ENCODE measurements at regions not wholly inside any gene's neighbourhood (a gene's known extent, or its start where the extent isn't known, plus 50 kb on each side); places are given as distances from the start of the nearest gene placed in this dataset.

DNA sequence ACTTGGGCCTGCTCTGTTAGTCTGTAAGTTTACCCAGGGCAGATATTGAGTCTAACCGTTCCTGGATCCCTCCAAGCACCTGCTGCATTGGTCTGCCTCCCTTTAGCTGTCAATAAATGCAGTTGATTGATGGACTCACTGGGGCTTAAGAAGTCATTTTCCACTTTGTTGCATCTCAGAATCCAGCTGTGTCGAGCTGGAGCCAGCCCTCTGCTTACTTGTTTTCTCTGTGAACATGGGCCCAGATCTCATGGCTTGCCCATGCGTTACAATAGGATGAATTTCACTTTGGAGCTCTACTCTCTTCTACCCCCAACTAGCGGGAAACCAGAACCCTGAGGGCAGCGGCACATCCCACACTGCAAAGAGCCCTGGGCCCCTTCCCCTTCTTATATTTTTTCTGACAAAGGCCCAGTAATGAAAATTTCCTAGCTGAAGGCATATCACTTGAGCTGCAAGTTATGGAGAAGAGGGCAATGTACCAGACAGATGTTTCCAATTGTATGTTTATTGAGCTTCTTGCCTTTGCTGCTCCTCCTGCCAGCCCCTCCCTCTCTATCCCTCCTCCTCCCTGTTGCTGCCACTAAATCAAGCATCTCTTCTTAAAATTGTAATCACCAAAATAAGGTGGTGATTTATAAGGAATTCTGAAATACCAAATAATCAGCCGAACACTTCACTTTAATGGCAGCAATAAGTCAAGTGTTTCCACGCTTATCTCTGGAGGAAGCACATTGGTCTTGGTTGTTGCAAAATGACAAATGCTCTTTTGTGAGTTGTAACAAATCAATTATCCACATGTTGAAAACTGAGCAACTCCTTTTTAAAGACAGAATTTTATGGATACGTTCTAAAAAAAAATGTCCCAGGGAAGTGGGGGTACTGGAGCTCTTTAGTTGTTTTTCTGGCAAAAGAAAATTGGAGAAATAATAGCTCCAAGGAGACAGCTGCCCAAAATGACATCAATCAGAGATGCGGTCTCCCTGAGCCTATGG lies 212.3 kb upstream of the ZBED5 start:
- Histone ChIP-seq H3K36me3 (ENCODE audit: insufficient read depth, low read length) (no peaks in the 10 kb centered on the region), H3K4me1 (ENCODE audit: insufficient read depth, low read length) (no peaks in the 10 kb centered on the region), H3K4me3 (ENCODE audit: low read length in 2 of 2) (no peak overlapping the region), H3K27ac (ENCODE audit: low read depth, low read length) (no peak overlapping the region), H3K9me3 (ENCODE audit: control insufficient read depth in 1 of 2, low read length in 2 of 2) (no peaks in the 10 kb centered on the region), H3K27me3 (ENCODE audit: insufficient read depth, low read length) (no peaks in the 10 kb centered on the region)
- H3K27ac Mint-ChIP-seq: no peak overlapping the region
- POLR2A ChIA-PET (ENCODE audit: partially characterized antibody): no interaction called here
- H3K9me3 Mint-ChIP-seq: peaks cover 0 to 1% (median 0%) of the 10 kb centered on the region in 8 donors
- no peak for DNase-seq
- CTCF ChIA-PET (ENCODE audit: partially characterized antibody): interaction anchor here (2.3 kb wide), 1 partner anchor 42 kb away, joined by 10 read pairs; no protein-coding TSS in a partner anchor
- no peaks in the 10 kb centered on the region for H3K36me3 Mint-ChIP-seq
- intact Hi-C loops (cut with micrococcal nuclease): loop anchor here (10.0 kb wide), 1 partner anchor 85 kb away; no protein-coding TSS in a partner anchor
- no peaks in the 10 kb centered on the region for H3K27me3 Mint-ChIP-seq
- no peaks in the 10 kb centered on the region for H3K4me1 Mint-ChIP-seq
- no peak overlapping the region for H3K4me3 Mint-ChIP-seq

DNA sequence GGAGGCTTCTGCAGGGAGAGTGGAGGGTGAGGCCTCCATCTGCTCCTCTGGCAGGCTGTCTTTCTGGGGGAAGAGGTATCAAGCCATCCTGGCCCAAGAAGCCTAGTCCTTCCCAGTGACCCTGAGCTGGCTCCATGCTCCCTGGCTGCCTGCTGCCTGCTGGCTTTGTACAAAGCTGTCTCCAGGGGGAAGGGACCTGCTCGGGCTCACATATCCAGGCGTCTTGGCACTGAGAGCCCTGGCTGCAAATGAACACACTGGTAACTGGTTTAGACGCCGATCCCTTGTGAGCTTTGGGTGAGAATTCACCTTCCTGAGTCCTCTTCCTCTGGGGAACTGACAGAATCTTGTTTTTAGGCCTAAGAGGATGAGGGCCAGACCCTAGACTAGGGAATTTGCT lies 210.3 kb upstream of the ZBED5 start:
- CTCF ChIA-PET (ENCODE audit: partially characterized antibody): no interaction called here
- no peaks in the 10 kb centered on the region for H3K36me3 ChIP-seq (ENCODE audit: insufficient read depth, low read length)
- H3K27me3 ChIP-seq (ENCODE audit: insufficient read depth, low read length): no peaks in the 10 kb centered on the region
- no peak overlapping the region for H3K4me3 ChIP-seq (ENCODE audit: low read length in 2 of 2)
- no peaks in the 10 kb centered on the region for H3K4me1 ChIP-seq (ENCODE audit: insufficient read depth, low read length)
- no peak for DNase-seq
- H3K27me3 Mint-ChIP-seq: no peaks in the 10 kb centered on the region
- intact Hi-C loops (cut with micrococcal nuclease): no loop called here
- H3K4me1 Mint-ChIP-seq: no peaks in the 10 kb centered on the region
- POLR2A ChIA-PET (ENCODE audit: partially characterized antibody): no interaction called here
- peaks cover 0 to 1% (median 0%) of the 10 kb centered on the region in 8 donors for H3K9me3 Mint-ChIP-seq
- H3K9me3 ChIP-seq (ENCODE audit: control insufficient read depth in 1 of 2, low read length in 2 of 2): no peaks in the 10 kb centered on the region
- no peak overlapping the region for H3K4me3 Mint-ChIP-seq
- H3K27ac Mint-ChIP-seq: no peak overlapping the region
- H3K27ac ChIP-seq (ENCODE audit: low read depth, low read length): no peak overlapping the region
- no peaks in the 10 kb centered on the region for H3K36me3 Mint-ChIP-seq

DNA sequence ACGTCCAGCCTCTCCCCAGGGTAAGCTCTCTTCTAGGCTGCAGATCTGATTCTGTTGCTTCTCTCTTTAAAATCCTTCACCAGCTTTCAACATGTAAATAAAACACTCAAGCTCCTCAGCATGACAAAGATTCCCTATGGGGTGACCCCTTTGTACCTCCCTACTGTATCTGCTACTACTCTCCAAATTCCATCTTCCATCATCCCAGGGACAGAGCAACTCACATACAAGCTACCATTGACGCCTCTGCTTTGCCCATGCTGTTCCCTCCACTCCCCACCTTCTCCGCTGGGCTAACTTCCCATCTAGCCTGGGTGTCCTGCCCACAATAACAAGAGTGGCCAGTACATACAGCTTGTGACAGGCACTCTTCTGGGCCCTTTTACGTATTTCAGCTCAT lies 207.5 kb upstream of the ZBED5 start:
- H3K4me1 Mint-ChIP-seq: no peaks in the 10 kb centered on the region

DNA sequence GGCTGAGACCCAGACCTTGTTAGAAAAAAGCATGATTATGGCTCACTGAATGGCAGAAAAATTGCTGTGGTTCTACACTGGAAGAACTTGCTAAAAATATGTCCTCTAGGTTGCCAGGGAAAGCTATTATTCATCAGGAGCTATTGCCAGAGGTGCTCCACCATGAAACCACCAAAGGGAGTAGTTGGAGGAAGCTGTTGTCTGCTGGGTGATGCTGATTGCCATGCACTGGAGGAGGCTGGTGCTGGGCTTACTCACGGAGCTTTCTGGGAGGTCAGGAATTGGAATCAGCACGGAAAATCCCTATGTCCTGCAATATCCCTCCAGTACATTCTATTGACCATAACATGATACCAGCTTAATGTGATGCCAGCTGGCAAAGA lies 199.6 kb upstream of the ZBED5 start:
- Mint-ChIP-seq H3K9me3 (peaks cover 3 to 54% (median 46%) of the 10 kb centered on the region in 8 donors), H3K36me3 (peaks cover 12 to 15% of the 10 kb centered on the region in 2 donors), H3K27ac (no peak overlapping the region), H3K27me3 (peaks cover 2 to 7% of the 10 kb centered on the region in 2 donors), H3K4me1 (no peaks in the 10 kb centered on the region), H3K4me3 (no peak overlapping the region)
- Histone ChIP-seq H3K4me1 (ENCODE audit: insufficient read depth, low read length) (no peaks in the 10 kb centered on the region), H3K4me3 (ENCODE audit: low read length in 2 of 2) (no peak overlapping the region), H3K27ac (ENCODE audit: low read depth, low read length) (no peak overlapping the region), H3K27me3 (ENCODE audit: insufficient read depth, low read length) (no peaks in the 10 kb centered on the region), H3K36me3 (ENCODE audit: insufficient read depth, low read length) (no peaks in the 10 kb centered on the region), H3K9me3 (ENCODE audit: control insufficient read depth in 1 of 2, low read length in 2 of 2) (peaks cover 0 to 3% of the 10 kb centered on the region in 2 donors)
- DNase-seq: no peak
- POLR2A ChIA-PET (ENCODE audit: partially characterized antibody): no interaction called here
- CTCF ChIA-PET (ENCODE audit: partially characterized antibody): interaction anchor here (0.8 kb wide), 1 partner anchor 29 kb away, joined by 3 read pairs; no protein-coding TSS in a partner anchor
- intact Hi-C loops (cut with micrococcal nuclease): no loop called here

More for the DNA sequence above, 207.5 kb upstream of the ZBED5 start:
- no peak overlapping the region for H3K27ac ChIP-seq (ENCODE audit: low read depth, low read length)
- DNase-seq: no peak
- peaks cover 0 to 1% (median 0%) of the 10 kb centered on the region in 8 donors for H3K9me3 Mint-ChIP-seq
- no peaks in the 10 kb centered on the region for H3K36me3 Mint-ChIP-seq
- no peak overlapping the region for H3K27ac Mint-ChIP-seq
- intact Hi-C loops (cut with micrococcal nuclease): no loop called here
- POLR2A ChIA-PET (ENCODE audit: partially characterized antibody): interaction anchor here (1.3 kb wide), 1 partner anchor 84 kb away, joined by 3 read pairs; no protein-coding TSS in a partner anchor
- CTCF ChIA-PET (ENCODE audit: partially characterized antibody): interaction anchor here (1.1 kb wide), 1 partner anchor 90 kb away, joined by 3 read pairs; no protein-coding TSS in a partner anchor
- H3K4me1 ChIP-seq (ENCODE audit: insufficient read depth, low read length): no peaks in the 10 kb centered on the region
- H3K9me3 ChIP-seq (ENCODE audit: control insufficient read depth in 1 of 2, low read length in 2 of 2): no peaks in the 10 kb centered on the region
- no peaks in the 10 kb centered on the region for H3K36me3 ChIP-seq (ENCODE audit: insufficient read depth, low read length)
- H3K27me3 Mint-ChIP-seq: no peaks in the 10 kb centered on the region
- H3K27me3 ChIP-seq (ENCODE audit: insufficient read depth, low read length): no peaks in the 10 kb centered on the region
- H3K4me3 ChIP-seq (ENCODE audit: low read length in 2 of 2): no peak overlapping the region
- H3K4me3 Mint-ChIP-seq: no peak overlapping the region

DNA sequence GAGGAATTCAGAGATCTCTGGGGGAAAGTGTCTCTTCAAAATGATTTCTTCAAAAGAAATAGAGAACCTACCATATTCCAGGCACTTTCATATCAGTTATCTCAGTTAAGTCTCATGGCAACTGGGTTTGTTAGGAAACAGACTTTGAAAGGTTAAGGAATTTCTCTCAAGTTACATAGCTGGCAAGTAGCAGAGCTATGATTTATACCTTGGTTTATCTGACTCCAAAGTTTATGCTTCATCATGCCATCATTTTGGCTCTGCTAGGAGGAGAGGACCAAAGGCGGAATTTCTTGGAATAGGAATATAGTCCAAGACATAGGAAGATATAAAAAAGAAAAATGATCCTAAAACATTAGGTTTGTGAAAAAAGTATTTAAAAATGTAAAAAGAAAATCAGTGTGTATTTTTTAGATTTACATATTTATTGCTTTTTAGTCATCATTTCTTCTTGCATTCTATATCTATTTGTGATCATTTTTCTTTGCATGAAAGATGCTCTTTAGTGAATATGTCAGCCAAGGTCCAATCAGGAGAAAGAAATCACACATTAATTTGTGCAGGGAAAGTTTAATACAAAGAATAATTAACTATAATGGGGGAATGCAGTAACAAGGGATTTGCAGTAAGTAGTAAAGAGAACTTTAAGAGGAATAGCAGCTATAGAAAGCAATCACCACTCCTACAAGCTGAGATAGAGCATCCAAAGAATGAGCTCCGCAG lies 199.1 kb upstream of the ZBED5 start:
- ChIA-PET CTCF (ENCODE audit: partially characterized antibody) (no interaction called here), POLR2A (ENCODE audit: partially characterized antibody) (no interaction called here)
- Histone ChIP-seq H3K36me3 (ENCODE audit: insufficient read depth, low read length) (no peaks in the 10 kb centered on the region), H3K27me3 (ENCODE audit: insufficient read depth, low read length) (no peaks in the 10 kb centered on the region), H3K27ac (ENCODE audit: low read depth, low read length) (no peak overlapping the region), H3K4me3 (ENCODE audit: low read length in 2 of 2) (no peak overlapping the region), H3K4me1 (ENCODE audit: insufficient read depth, low read length) (no peaks in the 10 kb centered on the region), H3K9me3 (ENCODE audit: control insufficient read depth in 1 of 2, low read length in 2 of 2) (peaks cover 0 to 3% of the 10 kb centered on the region in 2 donors)
- peaks cover 2 to 7% of the 10 kb centered on the region in 2 donors for H3K27me3 Mint-ChIP-seq
- peaks cover 3 to 54% (median 46%) of the 10 kb centered on the region in 8 donors for H3K9me3 Mint-ChIP-seq
- no peak for DNase-seq
- no peak overlapping the region for H3K4me3 Mint-ChIP-seq
- intact Hi-C loops (cut with micrococcal nuclease): no loop called here
- H3K4me1 Mint-ChIP-seq: no peaks in the 10 kb centered on the region
- peaks cover 12 to 15% of the 10 kb centered on the region in 2 donors for H3K36me3 Mint-ChIP-seq
- no peak overlapping the region for H3K27ac Mint-ChIP-seq

DNA sequence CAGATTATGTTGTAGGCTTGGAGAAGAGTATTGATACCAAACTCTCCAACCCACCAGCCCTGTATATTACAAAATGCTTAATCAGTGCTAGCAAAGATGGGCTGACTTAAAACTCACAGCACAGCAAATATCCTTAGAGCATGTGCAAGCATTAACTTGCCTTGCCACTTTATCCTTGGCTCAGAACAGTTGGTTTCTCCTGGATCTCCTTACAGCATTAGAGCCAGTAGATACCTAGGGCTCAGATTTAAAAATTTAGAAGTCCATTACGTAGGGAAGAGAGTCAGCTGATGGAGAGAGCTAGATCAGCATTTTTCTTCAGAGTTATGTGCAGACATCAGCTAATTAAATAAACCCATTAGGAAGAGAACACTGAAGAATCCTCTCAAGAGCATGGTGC lies 198.5 kb upstream of the ZBED5 start:
- no peak overlapping the region for H3K27ac Mint-ChIP-seq
- peaks cover 12 to 15% of the 10 kb centered on the region in 2 donors for H3K36me3 Mint-ChIP-seq
- peaks cover 0 to 3% of the 10 kb centered on the region in 2 donors for H3K9me3 ChIP-seq (ENCODE audit: control insufficient read depth in 1 of 2, low read length in 2 of 2)
- POLR2A ChIA-PET (ENCODE audit: partially characterized antibody): no interaction called here
- DNase-seq: no peak
- no peaks in the 10 kb centered on the region for H3K36me3 ChIP-seq (ENCODE audit: insufficient read depth, low read length)
- H3K4me3 Mint-ChIP-seq: no peak overlapping the region
- no peaks in the 10 kb centered on the region for H3K4me1 Mint-ChIP-seq
- no peak overlapping the region for H3K27ac ChIP-seq (ENCODE audit: low read depth, low read length)
- intact Hi-C loops (cut with micrococcal nuclease): no loop called here
- CTCF ChIA-PET (ENCODE audit: partially characterized antibody): no interaction called here
- H3K9me3 Mint-ChIP-seq: peaks cover 3 to 54% (median 46%) of the 10 kb centered on the region in 8 donors
- peaks cover 2 to 7% of the 10 kb centered on the region in 2 donors for H3K27me3 Mint-ChIP-seq
- H3K4me3 ChIP-seq (ENCODE audit: low read length in 2 of 2): no peak overlapping the region
- no peaks in the 10 kb centered on the region for H3K27me3 ChIP-seq (ENCODE audit: insufficient read depth, low read length)
- no peaks in the 10 kb centered on the region for H3K4me1 ChIP-seq (ENCODE audit: insufficient read depth, low read length)
